Mucosa of stomach (tissue), 1 donor: ENCODE measurements at regions not wholly inside any gene's neighbourhood (a gene's known extent, or its start where the extent isn't known, plus 50 kb on each side); places are given as distances from the start of the nearest gene placed in this dataset.
"Not testable (repeated sequence)": the region's sequence is repeated elsewhere in the genome, so short reads cannot be mapped to it uniquely, and the experiment has no call there.

Experiments
- H3K27me3 ChIP-seq: one replicate; pipeline ENCODE4 v1.7.0; 2013; ENCODE audit warnings: mild to moderate bottlenecking, low read length; ENCODE audit not compliant: control insufficient read depth, insufficient read depth
- H3K36me3 ChIP-seq: one replicate; pipeline ENCODE4 v1.7.0; 2013; ENCODE audit warnings: low read length; ENCODE audit not compliant: control insufficient read depth, insufficient read depth
- H3K4me1 ChIP-seq: one replicate; pipeline ENCODE4 v1.7.0; 2013; ENCODE audit warnings: mild to moderate bottlenecking, low read length; ENCODE audit not compliant: control insufficient read depth, insufficient read depth
- H3K4me3 ChIP-seq: one replicate; pipeline ENCODE4 v1.7.0; 2013; ENCODE audit warnings: low read length
- H3K9ac ChIP-seq: one replicate; pipeline ENCODE4 v1.7.0; 2013; ENCODE audit warnings: mild to moderate bottlenecking, low read length, moderate library complexity
- H3K9me3 ChIP-seq: one replicate; pipeline ENCODE4 v1.7.0; 2013; ENCODE audit warnings: mild to moderate bottlenecking, low read length, moderate library complexity; ENCODE audit not compliant: control insufficient read depth
- donor health status: Pancreatic carcinoma.

DNA sequence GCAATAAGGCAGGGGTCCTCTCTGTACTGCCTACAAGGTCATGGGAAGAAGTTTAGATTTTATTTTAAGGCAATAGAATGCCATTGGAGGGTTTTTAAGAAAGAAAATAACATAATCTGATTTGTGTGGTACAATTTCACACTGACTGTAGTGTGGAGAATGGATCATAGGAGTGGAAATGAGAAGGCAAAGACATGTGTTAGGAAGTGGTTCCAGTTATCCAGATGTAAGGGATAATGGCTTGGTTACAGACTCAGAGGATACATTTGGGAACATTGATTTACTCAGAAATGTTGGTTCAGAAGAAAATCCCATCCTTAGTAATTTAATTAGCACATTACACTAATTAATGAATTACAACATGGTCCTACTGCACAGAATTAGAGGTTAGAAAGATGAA, 788.2 kb downstream of the SLITRK5 start:
- Histone ChIP-seq H3K9me3 (no peaks in the 10 kb centered on the region), H3K4me3 (no peak overlapping the region), H3K27me3 (no peaks in the 10 kb centered on the region), H3K4me1 (no peaks in the 10 kb centered on the region), H3K36me3 (no peaks in the 10 kb centered on the region), H3K9ac (no peak overlapping the region)

DNA sequence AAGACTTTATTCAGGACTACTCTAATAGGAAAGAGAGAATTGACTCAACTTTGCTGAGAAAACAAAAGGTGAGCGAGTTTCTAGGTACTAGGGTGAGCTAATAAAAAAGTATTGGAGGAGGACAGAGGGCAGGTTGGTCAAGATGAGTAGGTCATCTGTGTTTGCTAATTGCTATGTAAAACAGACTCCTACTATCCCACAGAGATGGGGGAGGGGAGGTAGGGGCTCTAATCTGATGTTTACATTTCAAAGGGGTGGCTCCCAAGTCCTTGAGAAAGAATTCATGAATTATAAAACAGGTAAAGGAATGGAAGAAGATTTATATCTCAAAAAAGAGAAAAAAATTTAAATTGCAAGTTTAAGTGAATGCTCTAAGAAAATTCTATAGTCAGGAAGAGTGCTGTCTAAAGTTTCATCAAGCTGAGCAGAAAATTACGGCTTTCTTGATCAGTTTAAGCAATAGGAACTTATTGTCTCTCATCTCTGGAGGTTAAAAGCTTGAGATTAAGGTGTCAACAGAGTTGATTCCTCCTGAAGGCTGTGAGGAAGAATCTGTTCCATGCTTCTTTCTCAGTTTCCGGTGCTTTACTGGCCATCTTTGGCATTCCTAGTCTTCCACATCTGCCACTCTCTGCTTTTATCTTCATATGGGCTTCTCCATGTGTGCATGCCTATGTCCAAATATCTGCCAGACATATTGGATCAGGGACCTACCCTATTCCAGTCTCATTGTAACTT, 790.3 kb downstream of the SLITRK5 start:
- Histone ChIP-seq H3K27me3 (no peaks in the 10 kb centered on the region), H3K36me3 (no peaks in the 10 kb centered on the region), H3K4me3 (no peak overlapping the region), H3K9me3 (no peaks in the 10 kb centered on the region), H3K9ac (no peak overlapping the region), H3K4me1 (no peaks in the 10 kb centered on the region)

DNA sequence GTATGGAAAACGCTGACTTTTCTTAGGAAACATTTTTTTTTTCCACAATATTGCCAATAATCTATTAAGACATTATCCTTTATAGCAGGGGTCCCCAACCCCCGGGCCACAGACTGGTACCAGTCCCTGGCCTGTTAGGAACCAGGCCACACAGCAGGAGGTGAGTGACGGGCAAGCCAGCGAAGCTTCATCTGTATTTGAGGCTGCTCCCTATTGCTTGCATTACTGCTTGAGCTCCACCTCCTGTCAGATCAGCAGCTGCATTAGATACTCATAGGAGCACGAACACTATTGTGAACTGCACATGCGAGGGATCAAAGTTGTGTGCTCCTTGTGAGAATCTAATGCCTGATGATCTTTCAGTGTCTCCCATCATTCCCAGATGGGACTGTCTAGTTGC, 793.7 kb downstream of the SLITRK5 start:
- no peaks in the 10 kb centered on the region for H3K9me3 ChIP-seq
- H3K9ac ChIP-seq, result no peak overlapping the region
- H3K36me3 ChIP-seq, result no peaks in the 10 kb centered on the region
- H3K27me3 ChIP-seq, result no peaks in the 10 kb centered on the region
- H3K4me3 ChIP-seq, result no peak overlapping the region
- H3K4me1 ChIP-seq, result no peaks in the 10 kb centered on the region

DNA sequence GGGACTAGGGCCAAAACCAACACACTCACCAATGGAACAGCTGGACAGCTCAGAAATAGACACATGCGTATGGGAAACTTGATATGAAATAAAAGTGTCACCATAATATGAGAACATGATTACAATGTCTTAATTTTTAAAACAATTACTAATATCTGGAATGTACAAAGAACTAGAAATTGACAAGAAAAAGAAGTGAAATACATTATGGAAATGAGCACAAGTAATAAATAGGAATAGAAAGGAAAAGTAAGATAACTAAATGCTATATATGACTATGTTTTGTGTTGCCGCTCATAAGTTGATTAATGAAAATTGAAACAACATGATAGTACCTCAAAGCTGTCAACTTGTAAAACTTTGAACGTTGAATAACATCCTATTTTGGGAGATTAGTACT, 801.1 kb downstream of the SLITRK5 start:
- H3K9me3 ChIP-seq, result no peaks in the 10 kb centered on the region
- H3K4me3 ChIP-seq, result no peak overlapping the region
- no peaks in the 10 kb centered on the region for H3K27me3 ChIP-seq
- no peaks in the 10 kb centered on the region for H3K36me3 ChIP-seq
- no peaks in the 10 kb centered on the region for H3K4me1 ChIP-seq
- no peak overlapping the region for H3K9ac ChIP-seq

GRCh38 chr13:88483202-88483601, 812.0 kb downstream of the SLITRK5 start:
- Histone ChIP-seq H3K9ac (no peak overlapping the region), H3K36me3 (no peaks in the 10 kb centered on the region), H3K9me3 (no peaks in the 10 kb centered on the region), H3K27me3 (no peaks in the 10 kb centered on the region), H3K4me1 (no peaks in the 10 kb centered on the region), H3K4me3 (no peak overlapping the region)

DNA sequence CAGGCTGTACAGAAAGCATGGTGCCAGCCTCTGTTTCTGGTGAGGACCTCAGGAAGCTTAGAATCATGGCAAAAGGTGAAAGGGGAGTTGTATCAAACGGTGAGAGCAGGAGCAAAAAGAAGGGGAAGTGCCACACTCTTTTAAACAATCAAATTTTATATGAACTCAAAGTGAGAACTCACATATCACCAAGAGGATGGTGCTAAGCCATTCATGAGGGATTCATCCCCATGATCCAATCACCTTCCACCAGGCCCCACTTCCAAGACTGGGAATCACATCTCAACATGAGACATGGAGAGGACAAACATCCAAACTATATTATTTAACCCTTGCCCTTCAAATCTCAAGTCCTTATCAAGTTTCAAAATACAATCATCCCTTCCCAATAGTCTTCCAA, 836.7 kb downstream of the SLITRK5 start:
- no peaks in the 10 kb centered on the region for H3K9me3 ChIP-seq
- no peaks in the 10 kb centered on the region for H3K36me3 ChIP-seq
- no peak overlapping the region for H3K4me3 ChIP-seq
- H3K27me3 ChIP-seq, result no peaks in the 10 kb centered on the region
- H3K9ac ChIP-seq, result no peak overlapping the region
- no peaks in the 10 kb centered on the region for H3K4me1 ChIP-seq

- H3K4me3 ChIP-seq, H3K9me3 ChIP-seq, H3K9ac ChIP-seq, H3K4me1 ChIP-seq, H3K36me3 ChIP-seq, H3K27me3 ChIP-seq: not testable (repeated sequence)
Measured at GRCh38 chr13:88512993-88513392, 841.8 kb downstream of the SLITRK5 start.

GRCh38 chr13:88526186-88526852, 855.1 kb downstream of the SLITRK5 start:
- Histone ChIP-seq H3K9me3 (no peaks in the 10 kb centered on the region), H3K4me3 (no peak overlapping the region), H3K27me3 (no peaks in the 10 kb centered on the region), H3K9ac (no peak overlapping the region), H3K36me3 (no peaks in the 10 kb centered on the region), H3K4me1 (no peaks in the 10 kb centered on the region)

DNA sequence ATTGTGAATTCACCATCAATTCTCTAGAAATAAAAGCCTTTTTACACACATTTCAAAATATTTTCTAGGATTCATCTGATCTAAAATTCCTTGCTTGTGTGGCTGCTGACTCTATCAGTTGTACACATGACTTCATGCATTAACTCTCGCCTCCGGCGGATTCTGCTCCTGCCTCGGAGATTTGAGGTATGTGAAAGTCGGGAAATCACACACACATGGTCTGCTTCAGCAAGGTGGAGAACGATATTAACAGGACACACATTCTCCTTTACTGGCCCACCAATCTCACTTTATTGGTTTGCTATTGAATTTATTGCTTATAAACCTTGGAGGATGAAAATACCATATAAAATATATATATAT, 855.7 kb downstream of the SLITRK5 start:
- H3K9ac ChIP-seq, result no peak overlapping the region
- no peaks in the 10 kb centered on the region for H3K36me3 ChIP-seq
- H3K4me3 ChIP-seq, result no peak overlapping the region
- H3K27me3 ChIP-seq, result no peaks in the 10 kb centered on the region
- H3K4me1 ChIP-seq, result no peaks in the 10 kb centered on the region
- H3K9me3 ChIP-seq, result no peaks in the 10 kb centered on the region

DNA sequence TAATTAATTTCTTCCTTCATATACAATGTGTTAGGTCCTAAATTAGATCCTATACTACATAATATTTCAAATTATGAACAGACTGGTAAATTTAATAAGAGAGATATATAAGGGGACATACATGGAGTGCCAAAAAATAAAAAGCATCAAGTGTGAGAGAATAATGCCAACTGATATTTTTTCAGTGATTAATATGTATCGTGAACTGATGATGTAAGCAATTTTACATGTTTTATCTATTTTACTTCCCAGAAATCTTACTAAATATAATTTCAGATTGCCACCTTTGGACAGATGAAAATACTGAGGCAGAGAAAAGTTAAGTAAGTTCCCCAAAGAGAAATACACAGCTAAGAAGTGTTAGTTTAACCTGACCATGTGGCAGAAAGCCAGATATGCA, 870.8 kb downstream of the SLITRK5 start:
- Histone ChIP-seq H3K36me3 (no peaks in the 10 kb centered on the region), H3K4me3 (no peak overlapping the region), H3K27me3 (no peaks in the 10 kb centered on the region), H3K9ac (no peak overlapping the region), H3K9me3 (no peaks in the 10 kb centered on the region), H3K4me1 (no peaks in the 10 kb centered on the region)

- Histone ChIP-seq H3K27me3 (no peaks in the 10 kb centered on the region), H3K4me3 (no peak overlapping the region), H3K9ac (no peak overlapping the region), H3K36me3 (no peaks in the 10 kb centered on the region), H3K9me3 (no peaks in the 10 kb centered on the region), H3K4me1 (no peaks in the 10 kb centered on the region)
Measured at GRCh38 chr13:88544836-88545235, 873.7 kb downstream of the SLITRK5 start.

GRCh38 chr13:88552966-88553365, 881.8 kb downstream of the SLITRK5 start:
- Histone ChIP-seq H3K9me3 (no peaks in the 10 kb centered on the region), H3K4me1 (no peaks in the 10 kb centered on the region), H3K9ac (no peak overlapping the region), H3K4me3 (no peak overlapping the region), H3K27me3 (no peaks in the 10 kb centered on the region), H3K36me3 (no peaks in the 10 kb centered on the region)
